H1 (cell line): ENCODE measurements at regions not wholly inside any gene's neighbourhood (a gene's known extent, or its start where the extent isn't known, plus 50 kb on each side); places are given as distances from the start of the nearest gene placed in this dataset.

Source experiments
- CTCF ChIA-PET: fragments of 300-600 bp; sonication (Branson Sonifier 250); formaldehyde crosslinking; loops from one replicate; lab custom pipeline; 2021; ENCODE audit not compliant: partially characterized antibody; lab: Charles Lee
- POLR2A ChIA-PET: fragments of 300-600 bp; sonication (Branson Sonifier 250); formaldehyde crosslinking; loops from one replicate; lab custom pipeline; 2021; ENCODE audit warnings: inconsistent platforms; ENCODE audit not compliant: partially characterized antibody; lab: Charles Lee
- DNase-seq, 2 experiments: peaks; one replicate each; pipeline versions ENCODE4 v3.0.0 to v3.0.0-alpha.2; 2010 to 2022; ENCODE audit warnings: low spot score in 2 of 2, low read depth in 1 of 2, mixed read lengths in 1 of 2
- FAIRE-seq: peaks from 2 replicates; lab custom pipeline; 2011; peaks lifted over from hg19 to GRCh38; lab: Jason Lieb, UNC
- H2AFZ ChIP-seq: 2 replicates; pipeline ENCODE4 v1.8.1; 2012; ENCODE audit warnings: low read length, inconsistent platforms
- H2AK5ac ChIP-seq: 2 replicates; pipeline ENCODE4 v1.6.1; 2013; ENCODE audit warnings: low read depth, low read length
- H2BK120ac ChIP-seq: replicated peaks from 2 replicates; pipeline ENCODE3; 2013; ENCODE audit warnings: low read depth, low read length, inconsistent platforms
- H2BK12ac ChIP-seq: 2 replicates; pipeline ENCODE4 v1.6.1; 2013; ENCODE audit warnings: low read depth, low read length
- H2BK15ac ChIP-seq: 2 replicates; pipeline ENCODE4 v1.6.1; 2013; ENCODE audit warnings: low read length
- H2BK20ac ChIP-seq: 2 replicates; pipeline ENCODE4 v1.6.1; 2013; ENCODE audit warnings: low read length
- H2BK5ac ChIP-seq: 2 replicates; pipeline ENCODE4 v1.6.1; 2013; ENCODE audit warnings: low read depth, low read length
- H3K14ac ChIP-seq: 2 replicates; pipeline ENCODE4 v1.6.1; 2013; ENCODE audit warnings: inconsistent platforms; ENCODE audit not compliant: insufficient read length
- H3K18ac ChIP-seq: 2 replicates; pipeline ENCODE4 v1.6.1; 2013; ENCODE audit warnings: low read length; ENCODE audit errors: extremely low read depth
- H3K23ac ChIP-seq: 2 replicates; pipeline ENCODE4 v1.6.1; 2013; ENCODE audit warnings: inconsistent platforms; ENCODE audit not compliant: insufficient read length
- H3K23me2 ChIP-seq: 2 replicates; pipeline ENCODE4 v1.6.1; 2013; ENCODE audit warnings: low read depth, low read length
- H3K27ac ChIP-seq: 2 replicates; pipeline ENCODE4 v1.6.1; 2011; ENCODE audit warnings: low read depth, low read length, inconsistent platforms
- H3K27me3 ChIP-seq, 4 experiments: replicated peaks in 1 of 4; 1 replicate in 1 of 4; 2 replicates in 3 of 4; pipeline versions ENCODE4 v1.6.1 to v1.8.1; 2011 to 2013; ENCODE audit warnings: low read length in 3 of 4, mild to moderate bottlenecking in 3 of 4, inconsistent platforms in 2 of 4, mixed read lengths in 2 of 4, moderate library complexity in 1 of 4; ENCODE audit not compliant: control insufficient read depth in 3 of 4, insufficient read depth in 3 of 4; ENCODE audit errors: extremely low read depth in 1 of 4
- H3K36me3 ChIP-seq, 4 experiments: 2 replicates each; pipeline versions ENCODE4 v1.6.1 to v1.8.1; 2011 to 2013; ENCODE audit warnings: mild to moderate bottlenecking in 4 of 4, low read length in 3 of 4, moderate library complexity in 2 of 4, control low read depth in 1 of 4, inconsistent platforms in 1 of 4; ENCODE audit not compliant: insufficient read depth in 4 of 4, control insufficient read depth in 2 of 4
- H3K4ac ChIP-seq: replicated peaks from 2 replicates; pipeline ENCODE3; 2013; ENCODE audit warnings: low read length, low read depth, mixed read lengths, inconsistent platforms; ENCODE audit not compliant: insufficient read length
- H3K4me1 ChIP-seq, 4 experiments: replicated peaks in 1 of 4; 1 replicate in 1 of 4; 2 replicates in 3 of 4; pipeline versions ENCODE4 v1.6.1 to v1.8.1; 2011 to 2013; ENCODE audit warnings: low read length in 3 of 4, inconsistent platforms in 2 of 4, mixed read lengths in 1 of 4; ENCODE audit not compliant: insufficient read depth in 4 of 4, control insufficient read depth in 3 of 4
- H3K4me2 ChIP-seq, 2 experiments: 2 replicates each; pipeline versions ENCODE4 v1.6.1 to v1.8.1; 2011 to 2013; ENCODE audit warnings: low read depth in 2 of 2, low read length in 2 of 2, control low read depth in 1 of 2, inconsistent platforms in 1 of 2, mild to moderate bottlenecking in 1 of 2; ENCODE audit not compliant: insufficient read depth in 1 of 2
- H3K4me3 ChIP-seq, 4 experiments: fragments of 200-600, 300-600 bp in 1 of 4; sonication (generic), shearing (Covaris generic), sonication (Bioruptor Twin) in 1 of 4; 2 replicates each; pipeline versions ENCODE4 v1.5.1 to v1.8.1; 2011 to 2016; ENCODE audit warnings: low read length in 4 of 4, low read depth in 3 of 4, control low read depth in 2 of 4, inconsistent platforms in 2 of 4, mild to moderate bottlenecking in 2 of 4, mixed read lengths in 1 of 4, moderate library complexity in 1 of 4; ENCODE audit not compliant: insufficient read depth in 2 of 4; ENCODE audit errors: extremely low read depth in 1 of 4
- H3K56ac ChIP-seq: replicated peaks from 2 replicates; pipeline ENCODE3; 2013; ENCODE audit warnings: low read depth, mild to moderate bottlenecking, mixed read lengths, low read length, inconsistent platforms; ENCODE audit not compliant: insufficient read length
- H3K79me1 ChIP-seq: 2 replicates; pipeline ENCODE4 v1.6.1; 2013; ENCODE audit warnings: low read depth, low read length, control low read depth
- H3K79me2 ChIP-seq, 2 experiments: 2 replicates each; pipeline versions ENCODE4 v1.6.1 to v1.8.1; 2012 to 2013; ENCODE audit warnings: low read length in 2 of 2, mild to moderate bottlenecking in 2 of 2, inconsistent platforms in 1 of 2; ENCODE audit not compliant: insufficient read depth in 2 of 2, control insufficient read depth in 1 of 2
- H3K9ac ChIP-seq, 4 experiments: replicated peaks in 1 of 4; 1 replicate in 1 of 4; 2 replicates in 3 of 4; pipeline versions ENCODE4 v1.6.1 to v1.8.1; 2011 to 2013; ENCODE audit warnings: low read depth in 3 of 4, low read length in 3 of 4, control low read depth in 2 of 4, mild to moderate bottlenecking in 2 of 4, moderate library complexity in 2 of 4, inconsistent platforms in 1 of 4; ENCODE audit errors: extremely low read depth in 1 of 4
- H3K9me3 ChIP-seq, 2 experiments: 2 replicates each; pipeline versions ENCODE4 v1.6.1 to v1.8.1; 2012 to 2013; ENCODE audit warnings: mild to moderate bottlenecking in 2 of 2, moderate library complexity in 2 of 2, control low read depth in 1 of 2, inconsistent platforms in 1 of 2, low read depth in 1 of 2, low read length in 1 of 2, mixed read lengths in 1 of 2; ENCODE audit not compliant: insufficient read depth in 2 of 2
- H4K20me1 ChIP-seq, 2 experiments: replicated peaks in 1 of 2; 2 replicates each; pipeline versions ENCODE3 to v1.8.1; 2011 to 2013; ENCODE audit warnings: inconsistent platforms in 2 of 2, low read length in 2 of 2, mild to moderate bottlenecking in 1 of 2; ENCODE audit not compliant: insufficient read depth in 2 of 2, control insufficient read depth in 1 of 2
- H4K5ac ChIP-seq: 2 replicates; pipeline ENCODE4 v1.6.1; 2013; ENCODE audit warnings: low read length, low read depth, mixed read lengths, inconsistent platforms; ENCODE audit not compliant: insufficient read length
- H4K8ac ChIP-seq: 2 replicates; pipeline ENCODE4 v1.8.0; 2013; ENCODE audit warnings: mild to moderate bottlenecking, moderate library complexity, low read length, inconsistent platforms; ENCODE audit not compliant: insufficient read depth; ENCODE audit errors: extremely low read depth
- H4K91ac ChIP-seq: replicated peaks from 2 replicates; pipeline ENCODE3; 2013; ENCODE audit warnings: low read length, mixed read lengths, inconsistent platforms; ENCODE audit not compliant: insufficient read length
- ATF2 ChIP-seq: IDR thresholded peaks from 2 replicates; pipeline ENCODE4 v1.6.1; 2012; ENCODE audit warnings: low read length, inconsistent platforms
- CEBPB ChIP-seq: IDR thresholded peaks from 2 replicates; pipeline ENCODE4 v1.6.1; 2012; ENCODE audit warnings: low read depth, low read length
- CHD1 ChIP-seq: IDR thresholded peaks from 2 replicates; pipeline ENCODE4 v1.6.1; 2012; ENCODE audit warnings: low read depth, low read length, improper control_type of control experiment
- KDM4A ChIP-seq: IDR thresholded peaks from one replicate; pipeline ENCODE4 v1.7.1; 2012; ENCODE audit warnings: low read depth, mild to moderate bottlenecking, moderate library complexity, low read length, inconsistent platforms; ENCODE audit not compliant: severe bottlenecking
- RAD21 ChIP-seq, 2 experiments: IDR thresholded peaks in 1 of 2; conservative IDR thresholded peaks in 1 of 2; 2 replicates each; pipeline ENCODE4 v1.6.1; 2011; ENCODE audit warnings: low read depth in 2 of 2, low read length in 2 of 2, improper control_type of control experiment in 1 of 2, inconsistent platforms in 1 of 2, mild to moderate bottlenecking in 1 of 2, moderate library complexity in 1 of 2
- RBBP5 ChIP-seq: IDR thresholded peaks from 2 replicates; pipeline ENCODE4 v1.7.1; 2012; ENCODE audit warnings: low read depth, mild to moderate bottlenecking, inconsistent platforms, low read length, moderate library complexity, borderline replicate concordance
- SAP30 ChIP-seq: fragments of 300-600 bp; sonication (generic); IDR thresholded peaks from 2 replicates; pipeline ENCODE4 v1.7.1; 2012; ENCODE audit warnings: low read length, moderate library complexity, mild to moderate bottlenecking, inconsistent platforms; ENCODE audit not compliant: insufficient read depth, insufficient replicate concordance
- TCF12 ChIP-seq: IDR thresholded peaks from 2 replicates; pipeline ENCODE4 v1.6.1; 2011; ENCODE audit warnings: low read depth, mild to moderate bottlenecking, low read length
- WGBS, 2 experiments: shearing (Covaris generic) in 1 of 2; methylation state at CpG; one replicate each; pipeline versions ENCODE4 v1.1.6 to v1.1.7; 2013 to 2015; ENCODE audit warnings: low lambda C conversion rate in 2 of 2, mixed read lengths in 2 of 2, inconsistent platforms in 1 of 2, low coverage in 1 of 2, missing lambda C conversion rate in 1 of 2; ENCODE audit not compliant: insufficient replicate concordance in 2 of 2, insufficient coverage in 1 of 2, insufficient read length in 1 of 2; ENCODE audit errors: extremely low coverage in 1 of 2, missing lambda C conversion rate in 1 of 2; 5-methylcytosine and 5-hydroxymethylcytosine counted together

- Histone ChIP-seq H3K4me3 (no peak overlapping the region), H2BK5ac (no peak overlapping the region), H3K36me3 (no peaks in the 10 kb centered on the region), H2AFZ (no peak overlapping the region), H3K9me3 (no peaks in the 10 kb centered on the region), H3K18ac (no peak overlapping the region), H4K5ac (no peak overlapping the region), H3K79me1 (no peaks in the 10 kb centered on the region), H2AK5ac (no peak overlapping the region), H4K8ac (no peak overlapping the region), H2BK120ac (no peak overlapping the region), H4K91ac (no peak overlapping the region), H3K4ac (no peak overlapping the region), H3K4me2 (no peak overlapping the region), H2BK15ac (no peak overlapping the region), H3K23me2 (no peaks in the 10 kb centered on the region), H3K27ac (no peak overlapping the region), H4K20me1 (no peaks in the 10 kb centered on the region), H2BK20ac (no peak overlapping the region), H3K79me2 (no peaks in the 10 kb centered on the region), H3K27me3 (no peaks in the 10 kb centered on the region), H3K9ac (no peak overlapping the region), H3K56ac (no peak overlapping the region), H2BK12ac (no peak overlapping the region), H3K4me1 (no peaks in the 10 kb centered on the region), H3K14ac (no peak overlapping the region), H3K23ac (no peak overlapping the region)
- ChIA-PET POLR2A (no interaction called here), CTCF (no interaction called here)
- WGBS, 2 experiments, result 88% methylated on average over 1 of the region's 1 CpG; no CpG with 5 or more reads in 1 of the 2 experiments
- FAIRE-seq (no peak), DNase-seq (no peak)
- TF ChIP-seq RAD21 (IDR thresholded peaks at IDR 0.05 in 1 of 2, conservative IDR thresholded peaks at IDR 0.05 in 1 of 2; ENCODE audit: low read depth in 2 of 2, low read length in 2 of 2) (no peak), ATF2 (no peak), TCF12 (no peak), CEBPB (no peak), KDM4A (no peak), SAP30 (no peak), CHD1 (no peak), RBBP5 (no peak)
Measured at GRCh38 chrX:45358392-45358791, 157.7 kb upstream of the DIPK2B start.
